ENCODE measurements at regions not wholly inside any gene's neighbourhood (a gene's known extent, or its start where the extent isn't known, plus 50 kb on each side); places are given as distances from the start of the nearest gene placed in this dataset.
"Not testable (repeated sequence)": the region's sequence is repeated elsewhere in the genome, so short reads cannot be mapped to it uniquely, and the experiment has no call there.

- WGBS, 2 donors = 95 to 97% methylated on average over 2 of the region's 2 CpGs
- no peak overlapping the region for H3K27ac ChIP-seq
- no peaks in the 10 kb centered on the region for H3K27me3 ChIP-seq
- no peak overlapping the region for H3K4me3 ChIP-seq (replicated peaks in 1 of 3)
- intact Hi-C loops (cut with DNase I) = no loop called here
- no peaks in the 10 kb centered on the region for H3K36me3 ChIP-seq
- TF ChIP-seq POLR2A (IDR thresholded peaks at IDR 0.05) = no peak
- TF ChIP-seq CTCF (IDR thresholded peaks at IDR 0.05) = no peak
- H3K9me3 ChIP-seq = no peaks in the 10 kb centered on the region
- H3K4me1 ChIP-seq = no peaks in the 10 kb centered on the region
- no peak for DNase-seq
Measured at GRCh38 chr3:21195203-21195602, 555.8 kb downstream of the ZNF385D start.

GRCh38 chr3:21194036-21194435, 557.0 kb downstream of the ZNF385D start:
- H3K27me3 ChIP-seq; H3K9me3 ChIP-seq; DNase-seq; H3K27ac ChIP-seq; intact Hi-C loops (cut with DNase I); H3K36me3 ChIP-seq; H3K4me1 ChIP-seq; H3K4me3 ChIP-seq (replicated peaks in 1 of 3): not testable (repeated sequence)
- 81 to 83% methylated on average over 2 of the region's 2 CpGs for WGBS, 2 donors

- H3K9me3 ChIP-seq = no peaks in the 10 kb centered on the region
- no peaks in the 10 kb centered on the region for H3K27me3 ChIP-seq
- no peaks in the 10 kb centered on the region for H3K36me3 ChIP-seq
- intact Hi-C loops (cut with DNase I) = no loop called here
- no peak overlapping the region for H3K27ac ChIP-seq
- TF ChIP-seq CTCF (IDR thresholded peaks at IDR 0.05) = no peak
- TF ChIP-seq POLR2A (IDR thresholded peaks at IDR 0.05) = no peak
- H3K4me3 ChIP-seq (replicated peaks in 1 of 3) = no peak overlapping the region
- DNase-seq = peak; percentile 22 to 35
- H3K4me1 ChIP-seq = no peaks in the 10 kb centered on the region
Measured at GRCh38 chr3:21188459-21188858, 562.6 kb downstream of the ZNF385D start.

GRCh38 chr3:21185816-21186314, 565.1 kb downstream of the ZNF385D start:
- no peak for DNase-seq
- Histone ChIP-seq H3K4me3 (replicated peaks in 1 of 3) (no peak overlapping the region), H3K9me3 (no peaks in the 10 kb centered on the region), H3K27me3 (no peaks in the 10 kb centered on the region), H3K4me1 (no peaks in the 10 kb centered on the region), H3K27ac (no peak overlapping the region), H3K36me3 (no peaks in the 10 kb centered on the region)
- WGBS, 2 donors = 80 to 87% methylated on average over 6 of the region's 6 CpGs
- TF ChIP-seq CTCF (IDR thresholded peaks at IDR 0.05) (no peak), POLR2A (IDR thresholded peaks at IDR 0.05) (no peak)
- intact Hi-C loops (cut with DNase I) = no loop called here

- TF ChIP-seq POLR2A (IDR thresholded peaks at IDR 0.05) = no peak
- no peak for TF ChIP-seq CTCF (IDR thresholded peaks at IDR 0.05)
- WGBS, 2 donors = 69 to 88% methylated on average over 3 of the region's 3 CpGs
Measured at GRCh38 chr3:21174461-21174860, 576.5 kb downstream of the ZNF385D start.

GRCh38 chr3:21170964-21171363, 580.0 kb downstream of the ZNF385D start:
- no peak for DNase-seq
- no peaks in the 10 kb centered on the region for H3K9me3 ChIP-seq
- WGBS, 2 donors = 50 to 71% methylated on average over 1 of the region's 1 CpG
- no peak overlapping the region for H3K4me3 ChIP-seq (replicated peaks in 1 of 3)
- H3K4me1 ChIP-seq = no peaks in the 10 kb centered on the region
- intact Hi-C loops (cut with DNase I) = no loop called here
- no peak overlapping the region for H3K27ac ChIP-seq
- H3K27me3 ChIP-seq = no peaks in the 10 kb centered on the region
- peak in 3 of 6 experiments; percentile 16 to 43 (median 21) for TF ChIP-seq CTCF (IDR thresholded peaks at IDR 0.05)
- no peak for TF ChIP-seq POLR2A (IDR thresholded peaks at IDR 0.05)
- no peaks in the 10 kb centered on the region for H3K36me3 ChIP-seq

More at GRCh38 chr3:21174461-21174860, 576.5 kb downstream of the ZNF385D start:
- Histone ChIP-seq H3K4me3 (replicated peaks in 1 of 3) (no peak overlapping the region), H3K27me3 (no peaks in the 10 kb centered on the region), H3K9me3 (peaks cover 3% of the 10 kb centered on the region), H3K4me1 (no peaks in the 10 kb centered on the region), H3K36me3 (no peaks in the 10 kb centered on the region), H3K27ac (no peak overlapping the region)
- intact Hi-C loops (cut with DNase I) = no loop called here
- DNase-seq = no peak

All from thyroid gland (tissue), 4 donors.